ENCODE measurements at regions not wholly inside any gene's neighbourhood (a gene's known extent, or its start where the extent isn't known, plus 50 kb on each side); places are given as distances from the start of the nearest gene placed in this dataset.

- DNase-seq (ENCODE audit: low spot score) = no peak
These were observed 197.3 kb upstream of the ADAMTS16 start for GRCh38 chr5:4942831-4943178.

DNA sequence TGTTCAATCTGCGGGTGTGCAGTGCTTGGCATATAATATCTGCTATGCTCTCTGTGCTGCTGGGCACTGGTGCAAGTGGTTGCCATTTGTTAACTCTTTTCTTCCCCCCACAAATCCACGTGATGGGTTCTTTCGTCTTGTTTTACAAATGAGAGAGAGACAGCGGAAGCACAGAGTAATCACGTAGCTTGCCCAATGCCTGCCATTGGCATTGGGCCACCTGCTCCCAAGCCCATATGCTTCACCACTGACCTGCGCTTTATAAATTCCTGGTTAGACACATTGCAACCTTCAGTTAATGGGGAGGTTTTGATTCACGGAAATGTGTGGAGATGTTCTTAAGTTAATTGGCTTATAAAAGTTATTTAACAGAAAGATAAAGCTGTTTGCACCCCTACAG, 194.8 kb upstream of the ADAMTS16 start:
- DNase-seq (ENCODE audit: low spot score) = no peak

GRCh38 chr5:4947106-4947505, 193.0 kb upstream of the ADAMTS16 start:
- no peak for DNase-seq (ENCODE audit: low spot score)

DNA sequence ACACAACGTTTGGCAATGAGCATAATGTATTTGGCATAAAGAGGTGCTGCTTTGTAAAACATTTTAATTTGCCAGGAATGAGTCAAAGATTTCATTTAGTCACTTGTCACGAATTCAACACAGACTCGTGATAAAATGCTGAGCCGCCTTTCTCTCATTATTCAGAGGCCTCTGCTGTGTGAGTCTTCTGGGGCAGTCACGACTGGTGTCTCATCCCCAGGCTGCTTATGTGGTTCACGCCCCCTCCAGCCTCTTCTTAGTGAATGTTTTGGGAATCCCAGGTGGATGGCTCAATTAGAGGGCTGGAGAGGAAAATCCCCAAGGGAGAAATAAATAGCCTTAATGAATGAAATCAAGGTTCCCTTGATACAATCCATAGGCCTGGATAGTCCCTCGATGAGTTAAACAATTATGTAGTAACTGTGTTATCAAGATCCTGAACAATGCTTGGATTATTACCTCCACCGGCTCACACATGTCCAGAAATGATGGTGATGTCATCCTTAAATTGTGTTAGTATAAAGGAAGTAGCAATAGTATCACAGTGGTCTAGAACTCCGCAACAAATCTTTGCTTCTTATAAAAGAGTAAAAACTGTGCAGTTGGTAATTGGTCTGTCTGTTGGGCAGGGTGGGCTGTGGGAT, 192.1 kb upstream of the ADAMTS16 start:
- DNase-seq (ENCODE audit: low spot score) = no peak

GRCh38 chr5:4949108-4949507, 191.0 kb upstream of the ADAMTS16 start:
- DNase-seq (ENCODE audit: low spot score) = no peak

DNA sequence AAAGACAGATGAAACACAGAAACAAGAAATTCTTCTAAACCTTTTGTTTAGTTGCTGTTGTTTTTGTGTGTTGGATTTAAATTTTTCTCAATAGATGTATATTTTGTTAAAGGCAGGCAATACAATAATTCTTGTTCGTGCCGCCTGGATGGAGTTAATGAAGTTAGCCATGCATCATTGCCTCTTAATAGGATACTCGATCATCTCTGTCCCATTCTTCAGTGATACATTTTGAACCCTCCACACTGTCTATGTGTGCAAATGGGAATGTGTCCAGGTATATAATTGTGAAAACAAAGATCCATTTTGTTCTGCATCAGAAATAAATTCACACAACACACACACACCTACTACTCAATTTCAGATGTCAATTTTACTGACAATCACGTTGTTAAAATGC, 186.6 kb upstream of the ADAMTS16 start:
- DNase-seq (ENCODE audit: low spot score) = no peak

DNA sequence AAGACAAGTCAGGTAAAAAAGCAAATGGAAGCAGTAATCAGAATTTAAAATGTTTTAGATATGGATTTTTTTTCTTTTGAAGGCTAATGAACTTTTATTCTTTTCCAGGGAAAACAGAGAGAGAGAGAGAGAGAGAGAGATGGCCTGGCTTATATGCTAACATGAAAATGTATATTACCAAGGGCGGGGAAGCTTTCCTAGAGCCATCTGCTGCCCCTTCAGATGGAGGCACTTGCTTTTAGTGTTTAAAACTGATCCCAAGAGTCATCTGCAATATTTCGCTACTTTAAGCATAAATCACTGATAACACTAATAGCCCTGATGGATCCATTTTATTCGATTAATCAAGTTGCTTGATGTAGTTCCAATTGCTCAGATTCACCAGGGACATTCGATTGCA, 186.1 kb upstream of the ADAMTS16 start:
- DNase-seq (ENCODE audit: low spot score) = no peak

DNA sequence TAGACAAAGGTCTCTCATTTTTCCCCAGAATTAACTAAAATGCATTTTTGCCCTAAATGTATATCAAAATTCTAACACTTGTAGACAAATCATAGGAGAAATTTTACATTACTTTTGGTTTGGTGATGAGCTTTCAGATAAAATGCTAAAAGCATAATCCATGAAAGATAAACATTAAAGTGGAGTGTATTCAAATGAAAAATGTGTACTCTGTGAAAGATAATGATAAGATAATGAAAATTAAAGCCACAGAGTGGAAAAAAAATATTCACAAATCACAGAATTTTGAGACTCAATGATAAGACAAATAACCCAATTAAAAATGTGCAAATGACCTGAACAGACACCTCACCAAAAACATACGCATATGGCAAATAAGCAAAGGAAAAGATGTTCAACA, 176.9 kb upstream of the ADAMTS16 start:
- DNase-seq (ENCODE audit: low spot score) = no peak

- DNase-seq (ENCODE audit: low spot score) = no peak
These were observed 170.8 kb upstream of the ADAMTS16 start for GRCh38 chr5:4969351-4969750.

GRCh38 chr5:4970171-4970570, 170.0 kb upstream of the ADAMTS16 start:
- no peak for DNase-seq (ENCODE audit: low spot score)

DNA sequence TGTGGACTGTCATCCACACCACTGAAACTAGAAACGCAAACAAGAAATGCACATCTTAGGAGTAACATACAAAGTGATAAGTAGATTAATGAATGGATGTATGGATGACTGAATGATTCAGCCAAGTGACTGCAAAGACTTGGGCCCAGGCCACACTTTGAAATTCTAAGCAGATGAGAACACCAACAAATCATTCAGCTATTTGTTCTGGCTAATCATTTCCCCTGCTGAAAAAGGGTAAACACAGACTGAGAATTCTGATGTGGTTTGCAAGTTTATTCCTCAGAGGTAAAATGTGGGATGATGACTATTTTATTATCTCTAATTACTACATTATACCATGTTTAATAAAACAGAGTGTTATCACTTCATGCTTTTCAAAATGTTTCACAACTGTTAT, 163.2 kb upstream of the ADAMTS16 start:
- no peak for DNase-seq (ENCODE audit: low spot score)

DNA sequence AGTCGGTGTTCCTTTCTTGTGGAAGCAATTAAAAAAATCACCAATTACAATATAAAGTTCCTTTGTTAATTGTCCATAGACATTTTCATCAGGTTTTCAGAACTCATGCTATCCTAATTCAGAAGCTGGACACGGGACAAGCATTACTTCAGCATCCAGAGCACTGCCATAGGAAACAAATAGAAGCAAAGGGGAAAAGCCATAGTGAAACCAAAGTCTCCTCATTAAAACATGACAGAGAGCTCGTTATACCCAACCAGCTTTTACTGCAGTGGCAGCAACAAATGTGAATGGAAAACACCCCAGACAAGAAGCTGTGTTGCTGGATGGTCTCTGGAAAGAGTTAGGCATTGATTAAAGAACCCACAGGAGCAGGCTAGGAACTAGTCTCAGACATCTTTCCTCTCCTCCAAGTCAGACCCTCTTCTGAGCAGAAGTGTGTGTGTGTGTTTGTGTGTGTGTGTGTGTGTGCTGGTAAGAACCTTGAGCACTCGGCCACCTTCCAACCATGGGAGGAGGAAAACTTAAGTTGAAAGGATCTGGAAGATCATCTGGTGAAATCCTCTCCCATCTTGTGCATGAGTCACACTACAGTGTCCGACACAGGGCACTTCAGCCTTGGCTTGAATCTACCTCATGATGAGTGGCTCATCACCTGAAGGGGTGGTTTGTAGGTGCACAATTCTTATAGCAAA, 162.6 kb upstream of the ADAMTS16 start:
- DNase-seq (ENCODE audit: low spot score) = no peak

DNA sequence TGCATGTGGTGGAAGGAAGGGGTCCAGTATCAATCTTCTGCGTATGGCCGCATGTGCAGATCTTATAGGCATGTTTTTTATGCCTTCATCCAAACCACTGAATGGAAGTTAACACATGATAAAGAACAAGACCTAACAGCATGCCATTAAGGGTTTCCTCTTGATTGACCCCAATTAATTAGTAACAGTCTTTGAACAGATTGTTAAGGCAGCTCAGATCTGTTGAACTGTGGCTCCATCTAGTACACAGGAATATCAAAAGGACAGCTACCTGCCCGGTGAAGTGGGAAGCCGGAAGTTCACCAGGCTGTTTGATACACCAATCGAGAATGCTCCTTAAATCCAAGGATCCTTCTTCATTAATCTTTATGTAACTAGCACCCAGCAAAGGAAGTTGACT, 159.9 kb upstream of the ADAMTS16 start:
- DNase-seq (ENCODE audit: low spot score) = no peak

- DNase-seq (ENCODE audit: low spot score) = no peak
These were observed 158.5 kb upstream of the ADAMTS16 start for GRCh38 chr5:4981608-4982007.

- no peak for DNase-seq (ENCODE audit: low spot score)
These were observed 156.4 kb upstream of the ADAMTS16 start for GRCh38 chr5:4983701-4984100.

DNA sequence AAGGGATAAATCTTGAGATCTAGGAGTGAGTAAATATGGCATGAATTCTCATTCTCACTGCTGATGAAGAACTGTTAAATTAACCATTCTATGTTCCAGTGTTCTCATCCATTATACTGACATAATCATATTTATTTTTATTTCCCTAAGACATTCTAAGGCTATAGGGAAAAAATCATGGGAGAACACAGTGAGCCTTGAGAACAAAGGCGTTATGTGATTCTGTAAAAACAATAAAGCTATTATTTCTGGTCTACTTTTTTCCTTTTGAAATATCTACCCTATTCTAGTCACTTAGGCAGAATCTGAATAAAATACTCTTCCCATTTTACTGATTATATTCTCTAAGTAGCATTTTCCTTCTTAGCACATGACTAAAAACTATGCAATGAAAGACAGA, 155.7 kb upstream of the ADAMTS16 start:
- DNase-seq (ENCODE audit: low spot score) = no peak

DNA sequence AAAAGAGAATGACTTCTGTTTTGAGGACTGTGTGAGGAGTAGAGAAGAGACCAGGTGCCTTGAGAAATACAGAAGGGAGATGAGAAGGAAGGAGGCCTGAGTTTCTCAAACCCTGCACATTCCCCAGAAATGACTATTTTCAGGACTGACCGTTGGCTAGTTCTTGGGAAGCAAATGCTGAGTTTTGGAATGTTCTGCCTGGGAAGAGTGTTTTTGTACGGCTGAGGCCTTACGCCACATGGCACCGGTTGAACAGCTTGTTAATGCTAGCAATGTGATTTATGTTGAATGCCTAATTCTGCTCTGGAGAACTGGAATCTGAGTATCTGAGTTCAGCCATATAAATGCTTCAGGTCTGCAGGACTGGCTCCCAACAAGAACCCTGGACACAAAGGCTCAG, 152.7 kb upstream of the ADAMTS16 start:
- no peak for DNase-seq (ENCODE audit: low spot score)

GRCh38 chr5:4989118-4989517, 151.0 kb upstream of the ADAMTS16 start:
- no peak for DNase-seq (ENCODE audit: low spot score)

DNA sequence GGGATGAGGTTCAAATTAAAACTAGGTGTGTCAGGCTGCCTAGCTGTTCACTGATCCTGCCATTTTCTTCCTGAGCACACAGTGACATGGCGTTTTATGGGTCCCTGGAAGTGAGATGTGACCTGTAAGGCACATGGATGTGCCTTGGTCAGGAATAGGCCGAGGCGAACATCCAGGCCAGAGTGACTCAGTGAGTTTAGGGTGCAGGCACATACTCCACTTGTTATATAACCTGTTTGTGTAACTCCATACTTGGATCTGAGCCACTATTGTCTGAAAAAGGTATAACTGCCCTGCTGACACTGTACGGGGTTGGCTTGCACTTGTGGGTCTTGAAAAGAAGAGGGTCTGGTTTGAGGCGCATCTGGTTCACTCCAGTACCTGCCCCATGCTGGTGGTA, 150.1 kb upstream of the ADAMTS16 start:
- DNase-seq (ENCODE audit: low spot score) = no peak

- DNase-seq (ENCODE audit: low spot score) = no peak
These were observed 149.7 kb upstream of the ADAMTS16 start for GRCh38 chr5:4990462-4990861.

DNA sequence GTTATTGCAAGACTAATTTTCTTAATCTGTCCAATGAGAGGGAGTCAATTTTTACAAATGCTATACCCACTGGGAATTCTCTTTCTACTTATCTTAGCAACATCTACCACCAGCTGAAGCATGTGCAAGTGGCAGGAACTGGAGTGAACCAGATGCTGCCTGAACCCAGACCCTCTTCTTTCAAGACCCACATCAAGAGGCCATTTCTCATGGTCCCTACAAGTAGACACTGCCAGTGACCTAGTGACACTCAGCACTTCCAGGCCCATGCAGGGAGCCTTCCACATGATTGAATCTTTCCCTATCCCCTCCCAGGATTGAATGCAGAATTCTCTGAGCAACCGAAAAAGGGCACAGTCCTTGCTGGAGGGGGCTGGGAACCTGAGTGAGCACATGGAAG, 148.2 kb upstream of the ADAMTS16 start:
- no peak for DNase-seq (ENCODE audit: low spot score)

DNA sequence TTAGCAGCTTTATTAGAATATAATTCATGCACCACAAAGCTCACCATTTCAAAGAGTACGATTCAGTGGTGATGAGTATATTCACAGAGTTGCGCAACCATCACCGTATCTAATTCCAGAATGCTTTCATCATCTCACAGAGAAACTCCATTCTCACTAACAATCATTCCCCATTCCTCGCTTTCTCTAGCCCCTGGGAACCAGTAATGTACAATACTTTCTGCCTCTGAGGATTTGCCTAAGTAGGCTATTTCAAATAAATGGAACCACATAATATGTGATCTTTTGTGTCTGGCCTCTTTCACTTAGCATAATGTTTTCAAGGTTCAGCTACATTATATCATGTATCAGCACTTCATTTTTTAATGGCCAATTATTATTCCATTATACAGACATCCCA, 145.1 kb upstream of the ADAMTS16 start:
- DNase-seq (ENCODE audit: low spot score) = no peak

DNA sequence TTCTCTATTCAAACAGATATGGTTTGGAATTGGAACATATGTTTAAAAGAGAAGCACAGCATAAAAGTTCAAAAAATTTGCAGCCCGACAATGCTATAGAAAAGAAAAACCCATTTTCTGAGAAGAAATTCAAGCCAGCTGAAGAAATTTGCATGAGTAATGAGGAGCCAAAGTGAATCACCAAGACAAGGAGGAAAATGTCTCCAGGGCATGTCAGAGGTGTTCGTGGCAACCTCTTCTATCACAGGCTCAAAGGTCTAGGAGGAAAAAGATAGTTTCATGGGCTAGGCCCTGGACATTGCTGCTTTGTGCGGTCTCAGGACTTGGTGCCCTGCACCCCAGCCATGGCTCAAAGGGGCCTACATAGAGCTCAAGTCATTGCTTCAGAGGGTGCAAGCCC, 134.8 kb upstream of the ADAMTS16 start:
- no peak for DNase-seq (ENCODE audit: low spot score)

DNA sequence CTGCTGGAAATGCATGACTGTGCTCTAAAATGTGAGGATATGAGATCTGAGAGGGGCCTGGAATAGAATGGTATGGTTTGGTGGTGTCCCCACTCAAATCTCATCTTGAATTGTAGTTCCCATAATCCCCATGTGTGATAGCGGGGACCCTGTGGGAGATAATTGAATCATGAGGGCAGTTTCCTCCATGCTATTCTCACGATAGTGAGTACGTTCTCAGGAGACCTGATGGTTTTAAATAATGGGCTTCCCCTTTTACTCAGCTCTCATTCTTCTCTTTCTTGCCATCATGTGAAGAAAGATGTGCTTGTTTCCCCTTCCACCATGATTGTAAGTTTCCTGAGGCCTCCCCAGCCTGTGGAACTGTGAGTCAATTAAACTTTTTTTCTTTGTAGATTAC, 133.6 kb upstream of the ADAMTS16 start:
- no peak for DNase-seq (ENCODE audit: low spot score)

All from HuH-7.5 (cell line).